AML-193 (cell line): ENCODE measurements at regions not wholly inside any gene's neighbourhood (a gene's known extent, or its start where the extent isn't known, plus 50 kb on each side); places are given as distances from the start of the nearest gene placed in this dataset.

ENCODE experiments used
- DNase-seq, 2 experiments: peaks; one replicate each; lab custom pipeline; 2025; lab: John Stamatoyannopoulos, UW

GRCh38 chr7:46164629-46165028 lies 243.6 kb upstream of the IGFBP3 start:
- no peak for DNase-seq

- DNase-seq: no peak
These were observed 242.2 kb upstream of the IGFBP3 start for GRCh38 chr7:46163246-46163645.

DNA sequence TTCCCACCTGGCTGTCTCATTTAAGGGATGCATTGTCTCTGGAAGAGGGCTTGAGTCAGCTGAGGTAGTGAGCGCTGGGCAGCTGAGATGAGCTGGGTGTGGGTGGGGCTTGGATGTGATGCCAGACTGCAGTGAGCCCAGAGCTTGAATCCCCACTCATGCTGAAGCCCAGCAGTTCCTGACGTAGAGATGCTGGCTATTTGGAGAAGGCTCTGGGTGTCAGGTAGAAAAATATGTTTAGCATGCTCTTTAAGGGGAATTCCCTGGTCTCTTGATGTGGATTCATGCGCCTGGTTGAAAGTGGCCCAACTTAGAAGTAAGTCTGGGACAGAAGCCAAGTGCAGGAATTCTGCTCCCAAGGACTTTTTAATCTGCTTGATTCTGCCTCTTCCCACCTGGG lies 241.5 kb upstream of the IGFBP3 start:
- DNase-seq: no peak

GRCh38 chr7:46160861-46161260 lies 239.8 kb upstream of the IGFBP3 start:
- no peak for DNase-seq

- DNase-seq: no peak
These were observed 236.9 kb upstream of the IGFBP3 start for GRCh38 chr7:46157931-46158330.

GRCh38 chr7:46157404-46157803 lies 236.3 kb upstream of the IGFBP3 start:
- no peak for DNase-seq

GRCh38 chr7:46156853-46157252 lies 235.8 kb upstream of the IGFBP3 start:
- no peak for DNase-seq

GRCh38 chr7:46156086-46156485 lies 235.0 kb upstream of the IGFBP3 start:
- no peak for DNase-seq

GRCh38 chr7:46155367-46155766 lies 234.3 kb upstream of the IGFBP3 start:
- DNase-seq: no peak

GRCh38 chr7:46153951-46154787 lies 233.1 kb upstream of the IGFBP3 start:
- DNase-seq: no peak

- DNase-seq: no peak
These were observed 232.5 kb upstream of the IGFBP3 start for GRCh38 chr7:46153583-46153950.

- no peak for DNase-seq
These were observed 231.6 kb upstream of the IGFBP3 start for GRCh38 chr7:46152696-46153095.

DNA sequence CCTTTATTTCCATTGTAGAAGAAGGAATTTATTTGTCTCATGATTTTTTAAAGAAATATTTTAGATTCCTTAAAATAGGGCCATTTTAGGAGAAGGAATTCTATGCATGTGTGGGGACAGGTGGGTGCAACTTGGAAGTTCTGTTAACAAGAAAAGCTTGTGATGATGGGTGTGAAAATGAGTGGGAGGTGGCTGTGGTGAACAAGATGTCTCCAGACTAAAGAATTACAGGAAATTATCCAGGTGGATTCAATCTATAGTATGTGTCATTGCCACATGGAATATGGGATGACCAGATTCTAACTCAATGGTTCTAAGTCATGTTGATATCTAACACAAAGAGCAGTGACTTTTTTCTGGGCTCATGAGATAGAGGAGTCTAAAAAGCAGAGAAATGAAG lies 229.6 kb upstream of the IGFBP3 start:
- DNase-seq: no peak

GRCh38 chr7:46150202-46150601 lies 229.1 kb upstream of the IGFBP3 start:
- no peak for DNase-seq

- DNase-seq: no peak
These were observed 226.8 kb upstream of the IGFBP3 start for GRCh38 chr7:46147871-46148270.

- DNase-seq: no peak
These were observed 225.6 kb upstream of the IGFBP3 start for GRCh38 chr7:46146454-46147255.

GRCh38 chr7:46145412-46145811 lies 224.3 kb upstream of the IGFBP3 start:
- DNase-seq: no peak

DNA sequence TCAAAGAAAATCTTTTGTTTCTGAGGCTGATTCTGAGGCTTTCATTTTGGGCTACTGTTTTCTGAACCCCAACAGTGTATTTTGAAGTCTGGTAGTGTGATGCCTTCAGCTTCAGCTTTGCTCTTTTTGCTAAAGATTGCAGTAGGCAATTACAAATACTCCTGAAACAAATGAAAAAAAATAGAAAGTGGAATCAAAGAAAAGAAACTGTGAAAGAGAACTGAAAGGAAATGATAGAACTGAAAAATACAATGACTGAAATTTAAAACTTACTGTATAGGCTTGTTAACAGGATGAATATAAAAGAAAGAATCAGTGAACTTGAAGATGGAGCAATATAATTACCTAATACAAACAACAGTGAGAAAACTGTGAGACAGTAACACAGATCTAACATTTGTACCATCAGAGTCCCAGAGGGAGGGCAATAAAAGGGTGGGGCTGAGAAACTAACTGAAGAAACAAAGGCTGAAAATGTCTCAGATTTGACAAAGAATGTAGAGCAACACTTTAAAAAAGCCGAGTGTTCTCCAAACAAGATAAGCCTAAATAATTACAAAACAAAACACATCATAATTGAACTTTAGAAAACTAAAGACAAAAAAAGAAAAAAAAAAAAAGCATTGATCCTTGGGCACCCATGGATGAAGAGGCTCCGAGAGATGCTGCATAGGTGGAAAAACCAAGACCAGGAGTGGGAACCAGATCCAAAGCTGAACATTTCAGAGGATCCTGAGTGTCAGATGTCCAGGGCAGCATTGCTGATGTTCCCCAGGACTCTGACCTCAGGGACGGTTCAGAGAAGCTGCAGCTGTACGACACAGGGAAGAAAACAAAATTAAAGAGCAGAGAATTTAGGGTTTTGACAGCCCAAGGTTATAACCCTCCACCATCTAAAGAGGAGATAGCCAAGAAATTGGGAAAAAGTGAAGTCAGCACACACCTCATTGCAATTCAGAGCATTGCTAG lies 223.2 kb upstream of the IGFBP3 start:
- DNase-seq: no peak

GRCh38 chr7:46143421-46143820 lies 222.3 kb upstream of the IGFBP3 start:
- DNase-seq: no peak

DNA sequence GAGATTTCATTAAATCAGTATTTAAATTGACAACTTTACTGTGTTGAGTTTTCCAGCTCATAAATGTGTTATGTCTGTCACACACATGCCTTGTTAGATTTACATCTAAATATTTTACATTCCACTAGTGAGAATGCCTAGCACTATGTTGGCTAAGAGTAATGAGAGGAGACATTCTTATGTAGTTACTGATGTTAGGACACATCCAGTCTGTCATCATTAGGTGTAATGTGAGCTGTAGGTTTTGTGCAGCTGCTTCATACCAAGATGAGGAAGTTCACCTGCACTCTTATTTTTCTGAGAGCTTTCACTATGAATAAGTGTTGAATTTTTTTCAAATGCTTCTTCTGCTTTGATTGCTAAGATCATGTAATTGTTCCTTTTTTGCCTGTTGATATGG lies 218.0 kb upstream of the IGFBP3 start:
- no peak for DNase-seq

DNA sequence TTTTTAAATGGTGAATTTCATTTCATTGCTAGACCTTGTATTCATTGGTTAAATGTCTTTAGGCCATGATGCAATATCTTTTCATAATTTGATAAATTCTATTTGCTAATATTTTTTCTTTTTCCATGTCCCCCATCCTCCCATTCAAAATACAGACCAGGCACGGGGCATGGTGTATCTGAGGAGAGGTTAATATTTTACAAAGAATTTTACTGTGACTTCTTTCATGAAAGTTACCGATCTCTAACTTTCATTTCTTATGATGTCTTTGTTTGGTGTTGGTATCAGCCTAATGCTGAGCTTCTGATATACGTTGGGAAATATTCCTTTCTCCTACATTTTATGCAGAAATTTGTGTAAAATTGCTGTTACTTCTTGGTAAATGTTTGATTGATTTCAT lies 216.7 kb upstream of the IGFBP3 start:
- DNase-seq: no peak

DNA sequence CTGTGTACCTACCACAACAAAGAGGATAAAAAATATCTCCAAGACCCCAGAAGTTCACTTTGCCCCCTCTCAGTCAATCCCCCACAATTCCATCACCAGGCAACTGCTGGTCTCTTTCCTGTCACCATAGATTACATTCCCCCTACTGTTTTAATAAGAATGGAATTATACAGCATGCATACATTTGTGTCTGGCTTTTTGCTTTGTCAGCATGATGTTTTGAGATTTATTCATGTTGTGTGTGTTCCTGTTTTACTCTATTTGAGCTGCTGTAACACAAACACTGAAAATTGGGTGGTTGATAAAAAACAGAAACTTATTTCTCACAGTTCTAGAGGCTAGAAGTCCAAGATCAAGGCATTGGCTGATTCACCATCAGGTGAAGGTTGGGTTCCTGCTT lies 214.5 kb upstream of the IGFBP3 start:
- DNase-seq: no peak
